ENCODE measurements at regions not wholly inside any gene's neighbourhood (a gene's known extent, or its start where the extent isn't known, plus 50 kb on each side); places are given as distances from the start of the nearest gene placed in this dataset.

GRCh38 chr3:153038367-153038766, 123.7 kb upstream of the RAP2B start:
- intact Hi-C loops (cut with DNase I; ENCODE audit: low total_unique reads) = no loop called here
- no peak for DNase-seq
- H3K27me3 ChIP-seq = no peaks in the 10 kb centered on the region
- no peaks in the 10 kb centered on the region for H3K9me3 ChIP-seq
- no peaks in the 10 kb centered on the region for H3K36me3 ChIP-seq
- H3K27ac ChIP-seq = no peak overlapping the region
- TF ChIP-seq, protein P1, sequence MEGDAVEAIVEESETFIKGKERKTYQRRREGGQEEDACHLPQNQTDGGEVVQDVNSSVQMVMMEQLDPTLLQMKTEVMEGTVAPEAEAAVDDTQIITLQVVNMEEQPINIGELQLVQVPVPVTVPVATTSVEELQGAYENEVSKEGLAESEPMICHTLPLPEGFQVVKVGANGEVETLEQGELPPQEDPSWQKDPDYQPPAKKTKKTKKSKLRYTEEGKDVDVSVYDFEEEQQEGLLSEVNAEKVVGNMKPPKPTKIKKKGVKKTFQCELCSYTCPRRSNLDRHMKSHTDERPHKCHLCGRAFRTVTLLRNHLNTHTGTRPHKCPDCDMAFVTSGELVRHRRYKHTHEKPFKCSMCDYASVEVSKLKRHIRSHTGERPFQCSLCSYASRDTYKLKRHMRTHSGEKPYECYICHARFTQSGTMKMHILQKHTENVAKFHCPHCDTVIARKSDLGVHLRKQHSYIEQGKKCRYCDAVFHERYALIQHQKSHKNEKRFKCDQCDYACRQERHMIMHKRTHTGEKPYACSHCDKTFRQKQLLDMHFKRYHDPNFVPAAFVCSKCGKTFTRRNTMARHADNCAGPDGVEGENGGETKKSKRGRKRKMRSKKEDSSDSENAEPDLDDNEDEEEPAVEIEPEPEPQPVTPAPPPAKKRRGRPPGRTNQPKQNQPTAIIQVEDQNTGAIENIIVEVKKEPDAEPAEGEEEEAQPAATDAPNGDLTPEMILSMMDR (IDR thresholded peaks at IDR 0.05) = no peak
- no peak overlapping the region for H3K4me3 ChIP-seq
- H3K4me1 ChIP-seq = peaks cover 0 to 3% (median 1%) of the 10 kb centered on the region in 4 donors

GRCh38 chr3:153038779-153039178, 123.2 kb upstream of the RAP2B start:
- TF ChIP-seq, protein P1 (IDR thresholded peaks at IDR 0.05) = no peak
- Histone ChIP-seq H3K27me3 (no peaks in the 10 kb centered on the region), H3K4me1 (peaks cover 0 to 4% (median 2%) of the 10 kb centered on the region in 4 donors), H3K27ac (no peak overlapping the region), H3K36me3 (no peaks in the 10 kb centered on the region), H3K9me3 (no peaks in the 10 kb centered on the region), H3K4me3 (no peak overlapping the region)
- DNase-seq = no peak
- intact Hi-C loops (cut with DNase I; ENCODE audit: low total_unique reads) = no loop called here

DNA sequence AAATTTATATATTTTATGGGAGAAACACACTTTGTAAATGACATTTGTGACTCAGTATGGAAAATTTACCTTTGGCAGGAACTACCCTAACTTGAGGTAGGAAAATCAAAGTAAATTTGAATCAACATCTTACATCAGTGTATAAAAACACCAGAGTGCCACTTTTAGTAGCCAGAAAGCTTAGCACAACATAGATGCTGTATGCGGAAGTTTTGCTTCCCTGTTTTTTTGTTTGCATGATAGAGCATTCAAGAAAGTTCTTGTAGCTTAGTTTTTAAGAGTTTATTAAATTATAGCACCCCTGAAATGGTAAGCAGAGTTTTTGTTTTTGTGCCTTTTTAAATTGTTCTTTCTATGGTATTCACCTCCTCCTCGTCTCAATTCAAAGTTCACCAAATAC, 120.8 kb upstream of the RAP2B start:
- Histone ChIP-seq H3K4me3 (no peak overlapping the region), H3K9me3 (no peaks in the 10 kb centered on the region), H3K36me3 (no peaks in the 10 kb centered on the region), H3K27me3 (no peaks in the 10 kb centered on the region), H3K27ac (no peak overlapping the region), H3K4me1 (peaks cover 0 to 4% (median 2%) of the 10 kb centered on the region in 4 donors)
- DNase-seq = no peak
- TF ChIP-seq, protein P1 (IDR thresholded peaks at IDR 0.05) = no peak
- intact Hi-C loops (cut with DNase I; ENCODE audit: low total_unique reads) = no loop called here

- no peaks in the 10 kb centered on the region for H3K36me3 ChIP-seq
- H3K27me3 ChIP-seq = no peaks in the 10 kb centered on the region
- no peaks in the 10 kb centered on the region for H3K9me3 ChIP-seq
- H3K4me1 ChIP-seq = peaks cover 0 to 4% (median 2%) of the 10 kb centered on the region in 4 donors
- no peak for DNase-seq
- H3K27ac ChIP-seq = no peak overlapping the region
- TF ChIP-seq, protein P1 (IDR thresholded peaks at IDR 0.05) = no peak
- intact Hi-C loops (cut with DNase I; ENCODE audit: low total_unique reads) = no loop called here
- no peak overlapping the region for H3K4me3 ChIP-seq
Observed at GRCh38 chr3:153042088-153042487, 119.9 kb upstream of the RAP2B start.

- no peak overlapping the region for H3K4me3 ChIP-seq
- TF ChIP-seq, protein P1 (IDR thresholded peaks at IDR 0.05) = no peak
- no peak for DNase-seq
Observed at GRCh38 chr3:153043729-153044328, 118.2 kb upstream of the RAP2B start.

More at GRCh38 chr3:153043729-153044328, 118.2 kb upstream of the RAP2B start:
- no peaks in the 10 kb centered on the region for H3K27me3 ChIP-seq
- intact Hi-C loops (cut with DNase I; ENCODE audit: low total_unique reads) = no loop called here
- no peaks in the 10 kb centered on the region for H3K9me3 ChIP-seq
- H3K27ac ChIP-seq = no peak overlapping the region
- H3K4me1 ChIP-seq = peaks cover 0 to 4% (median 2%) of the 10 kb centered on the region in 4 donors
- no peaks in the 10 kb centered on the region for H3K36me3 ChIP-seq

All from tibial artery (tissue), 4 donors.